Liver (tissue), 3 donors: ENCODE measurements at regions not wholly inside any gene's neighbourhood (a gene's known extent, or its start where the extent isn't known, plus 50 kb on each side); places are given as distances from the start of the nearest gene placed in this dataset.

Source experiments
- ATF3 ChIP-seq: IDR thresholded peaks from 2 replicates; pipeline ENCODE4 v1.6.1; 2016; ENCODE audit warnings: antibody characterized with exemption
- CTCF ChIP-seq: fragments of 150-350 bp; IDR thresholded peaks from 2 replicates; pipeline ENCODE4 v1.5.1; 2017; ENCODE audit warnings: improper control_type of control experiment, low read depth, low read length; ENCODE audit not compliant: missing input control
- HNF4A ChIP-seq, 2 donors: conservative IDR thresholded peaks; 2 replicates each; pipeline ENCODE4 v1.6.1; 2016; ENCODE audit warnings: antibody characterized with exemption in 2 of 2, mild to moderate bottlenecking in 2 of 2
- MAX ChIP-seq: IDR thresholded peaks from 2 replicates; pipeline ENCODE4 v1.6.1; 2016; ENCODE audit warnings: antibody characterized with exemption
- NR2F2 ChIP-seq: IDR thresholded peaks from 2 replicates; pipeline ENCODE4 v1.6.1; 2016; ENCODE audit warnings: antibody characterized with exemption
- RAD21 ChIP-seq, 2 donors: IDR thresholded peaks; 2 replicates each; pipeline ENCODE4 v1.6.1; 2016; ENCODE audit warnings: antibody characterized with exemption in 2 of 2, mild to moderate bottlenecking in 2 of 2
- REST ChIP-seq: IDR thresholded peaks from 2 replicates; pipeline ENCODE4 v1.6.1; 2016; ENCODE audit warnings: antibody characterized with exemption, mild to moderate bottlenecking
- RXRA ChIP-seq, 2 donors: IDR thresholded peaks; 2 replicates each; pipeline ENCODE4 v1.6.1; 2017 to 2018; ENCODE audit warnings: antibody characterized with exemption in 2 of 2, mild to moderate bottlenecking in 1 of 2
- SP1 ChIP-seq: IDR thresholded peaks from 2 replicates; pipeline ENCODE4 v1.6.1; 2018; ENCODE audit warnings: antibody characterized with exemption, mild to moderate bottlenecking
- TAF1 ChIP-seq: conservative IDR thresholded peaks from 2 replicates; pipeline ENCODE4 v1.6.1; 2016; ENCODE audit warnings: antibody characterized with exemption, mild to moderate bottlenecking
- YY1 ChIP-seq: IDR thresholded peaks from 2 replicates; pipeline ENCODE4 v1.6.1; 2016; ENCODE audit warnings: antibody characterized with exemption, mild to moderate bottlenecking
- ZBTB33 ChIP-seq: IDR thresholded peaks from 2 replicates; pipeline ENCODE4 v1.6.1; 2016; ENCODE audit warnings: antibody characterized with exemption
- donor health status: healthy.
- donor health status: healthy.

GRCh38 chrX:97858592-97858991, 974.9 kb downstream of the RPA4 start:
- no peak for TF ChIP-seq CTCF
- no peak for TF ChIP-seq ATF3
- no peak for TF ChIP-seq YY1
- no peak for TF ChIP-seq MAX
- no peak for TF ChIP-seq SP1
- TF ChIP-seq NR2F2: no peak
- no peak for TF ChIP-seq REST
- no peak for TF ChIP-seq RAD21 (IDR thresholded peaks at IDR 0.05)
- TF ChIP-seq ZBTB33: no peak
- no peak for TF ChIP-seq RXRA (IDR thresholded peaks at IDR 0.05)
- TF ChIP-seq HNF4A (conservative IDR thresholded peaks at IDR 0.05): no peak
- TF ChIP-seq TAF1: no peak
